NCI-H2227 (cell line): ENCODE measurements at regions not wholly inside any gene's neighbourhood (a gene's known extent, or its start where the extent isn't known, plus 50 kb on each side); places are given as distances from the start of the nearest gene placed in this dataset.
"Not testable (repeated sequence)": the region's sequence is repeated elsewhere in the genome, so short reads cannot be mapped to it uniquely, and the experiment has no call there.

Experiments used
- DNase-seq: peaks from one replicate; lab custom pipeline; 2025; ENCODE audit not compliant: unreplicated experiment; lab: John Stamatoyannopoulos, UW

DNA sequence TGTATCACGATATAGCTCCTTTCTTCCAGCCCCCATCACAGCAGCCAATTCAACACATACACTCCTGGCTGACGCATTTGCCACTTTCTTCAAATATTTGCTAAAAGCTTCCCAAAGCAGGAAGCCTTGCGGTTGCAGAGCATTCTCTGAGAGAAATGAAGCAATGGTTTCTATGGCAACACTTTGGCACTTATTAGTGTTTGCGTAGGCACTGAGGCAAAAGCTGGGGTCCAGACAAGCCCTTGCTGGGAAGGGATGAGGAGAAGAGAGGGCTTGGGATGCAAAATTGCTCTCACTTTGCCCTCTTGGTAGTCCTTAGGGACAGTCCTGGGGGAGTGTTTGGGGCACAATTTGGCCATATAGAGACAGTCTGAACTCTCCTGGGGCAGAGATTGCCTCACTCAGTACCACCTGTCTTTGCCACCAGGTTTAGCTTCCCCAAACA lies 55.0 kb upstream of the PAK3 start:
- peak; percentile 8 for DNase-seq

DNA sequence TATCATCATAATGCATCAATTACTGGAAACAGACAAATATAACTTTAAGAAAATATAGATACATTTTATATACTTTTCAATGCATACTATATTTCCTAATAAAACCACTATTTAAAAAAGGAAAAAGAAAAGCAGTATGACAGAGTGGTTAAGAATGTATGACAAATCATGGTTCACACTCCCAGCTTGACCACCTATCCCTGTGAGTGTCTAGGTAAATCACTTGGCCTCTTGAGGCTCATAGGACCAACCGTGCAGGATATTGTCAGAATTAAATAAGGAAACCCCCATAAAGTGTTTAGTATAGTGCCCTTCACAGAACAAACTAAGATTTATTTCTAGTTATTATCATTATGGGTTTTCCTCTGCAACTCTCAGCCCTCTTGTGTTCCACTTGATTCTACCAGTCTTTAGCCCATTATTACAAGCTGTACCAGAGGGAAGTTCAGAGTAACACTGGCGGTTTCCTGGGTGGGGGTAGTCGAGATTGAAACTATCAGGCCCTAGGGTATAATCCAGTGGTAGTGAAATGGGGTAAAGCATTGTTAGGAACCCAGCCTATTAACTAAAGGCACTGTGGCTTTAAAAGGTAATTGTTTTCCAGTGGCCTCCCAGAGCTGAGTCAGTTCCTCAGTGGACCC lies 55.5 kb upstream of the PAK3 start:
- no peak for DNase-seq

DNA sequence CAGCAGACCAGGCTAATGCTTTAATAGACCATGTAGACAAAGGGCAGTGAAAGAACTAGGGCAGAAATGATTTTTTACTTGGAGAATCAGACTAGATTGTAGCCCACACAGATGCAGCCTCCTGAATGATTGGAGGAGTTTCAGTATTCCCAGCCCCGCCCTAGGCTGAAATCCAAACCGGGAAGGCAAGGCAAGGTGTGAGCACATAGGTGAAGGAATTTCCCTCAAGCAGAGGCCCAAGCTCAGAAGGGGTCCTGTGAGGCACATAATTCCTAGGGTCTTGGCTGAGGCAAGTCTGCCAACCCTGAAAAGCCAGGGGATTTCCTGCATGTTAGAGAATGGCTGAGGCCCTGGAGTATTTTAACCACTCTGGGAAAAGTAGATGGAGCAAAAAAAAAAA lies 56.4 kb upstream of the PAK3 start:
- DNase-seq, result no peak

DNA sequence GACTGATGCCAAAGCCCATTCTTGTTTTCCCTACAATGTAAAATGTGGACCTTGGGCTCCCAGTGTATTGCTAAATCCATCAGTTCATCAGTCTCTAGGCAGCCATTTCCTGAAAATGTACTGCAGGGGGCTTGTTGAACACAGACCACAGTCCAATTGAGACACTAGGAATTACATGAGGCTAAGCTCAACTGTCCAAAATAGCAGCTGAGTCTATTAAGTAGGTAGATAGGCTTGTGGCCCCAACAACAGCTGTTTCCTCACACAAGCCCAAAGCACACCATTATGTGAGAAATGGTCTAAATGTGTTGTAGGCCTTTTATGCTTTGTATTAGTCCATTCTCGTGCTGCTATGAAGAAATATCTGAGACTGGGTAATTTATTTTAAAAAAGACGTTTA lies 60.0 kb upstream of the PAK3 start:
- no peak for DNase-seq

DNA sequence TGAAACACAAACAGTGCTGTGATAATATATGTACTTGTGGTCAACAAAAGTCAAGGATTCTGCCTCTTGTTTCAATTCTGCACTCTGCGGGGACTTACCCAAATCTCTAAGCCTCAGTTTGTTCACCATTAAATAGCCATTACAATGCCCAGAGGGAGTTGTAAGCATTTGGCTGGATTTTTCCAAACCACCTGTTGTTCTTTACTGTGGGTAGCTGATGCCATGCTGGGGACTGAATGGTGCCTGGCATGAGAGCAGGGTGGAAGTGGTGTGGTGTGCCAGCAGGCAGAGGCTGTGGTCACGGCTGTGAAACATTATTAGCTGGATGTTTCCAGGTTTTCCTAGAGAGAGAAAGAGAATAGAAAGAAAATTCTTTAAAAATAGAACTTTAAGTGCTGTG lies 60.7 kb upstream of the PAK3 start:
- DNase-seq, result no peak

DNA sequence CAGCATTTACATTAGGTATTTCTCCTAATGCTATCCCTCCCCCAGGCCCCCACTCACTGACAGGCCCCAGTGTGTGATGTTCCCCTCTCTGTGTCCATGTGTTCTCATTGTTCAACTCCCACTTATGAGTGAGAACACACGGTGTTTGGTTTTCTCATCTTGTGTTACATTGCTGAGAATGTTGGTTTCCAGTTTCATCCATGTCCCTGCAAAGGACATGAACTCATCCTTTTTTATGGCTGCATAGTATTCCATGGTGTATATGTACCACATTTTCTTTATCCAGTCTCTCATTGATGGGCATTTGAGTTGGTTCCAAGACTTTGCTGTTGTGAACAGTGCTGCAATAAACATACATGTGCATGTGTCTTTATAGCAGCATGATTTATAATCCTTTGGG lies 73.0 kb upstream of the PAK3 start:
- DNase-seq, result not testable (repeated sequence)

DNA sequence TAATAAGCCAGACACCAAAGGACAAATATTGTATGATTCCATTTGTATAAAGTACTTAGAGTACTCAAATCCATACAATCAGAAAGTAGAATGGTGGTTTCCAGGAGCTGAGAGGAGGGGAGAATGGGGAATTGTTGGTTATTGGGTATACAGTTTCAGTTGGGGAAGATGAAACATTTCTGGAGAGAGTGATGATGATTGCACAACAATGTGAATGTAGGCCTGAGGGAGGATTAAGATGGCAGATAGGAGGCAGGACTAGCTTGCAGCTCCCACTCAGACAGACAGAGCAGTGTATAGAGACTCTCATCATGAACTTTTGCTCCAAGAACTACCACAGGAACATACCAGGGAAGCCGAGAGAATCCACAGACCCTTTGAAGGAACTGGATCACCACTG lies 75.7 kb upstream of the PAK3 start:
- DNase-seq, result no peak

DNA sequence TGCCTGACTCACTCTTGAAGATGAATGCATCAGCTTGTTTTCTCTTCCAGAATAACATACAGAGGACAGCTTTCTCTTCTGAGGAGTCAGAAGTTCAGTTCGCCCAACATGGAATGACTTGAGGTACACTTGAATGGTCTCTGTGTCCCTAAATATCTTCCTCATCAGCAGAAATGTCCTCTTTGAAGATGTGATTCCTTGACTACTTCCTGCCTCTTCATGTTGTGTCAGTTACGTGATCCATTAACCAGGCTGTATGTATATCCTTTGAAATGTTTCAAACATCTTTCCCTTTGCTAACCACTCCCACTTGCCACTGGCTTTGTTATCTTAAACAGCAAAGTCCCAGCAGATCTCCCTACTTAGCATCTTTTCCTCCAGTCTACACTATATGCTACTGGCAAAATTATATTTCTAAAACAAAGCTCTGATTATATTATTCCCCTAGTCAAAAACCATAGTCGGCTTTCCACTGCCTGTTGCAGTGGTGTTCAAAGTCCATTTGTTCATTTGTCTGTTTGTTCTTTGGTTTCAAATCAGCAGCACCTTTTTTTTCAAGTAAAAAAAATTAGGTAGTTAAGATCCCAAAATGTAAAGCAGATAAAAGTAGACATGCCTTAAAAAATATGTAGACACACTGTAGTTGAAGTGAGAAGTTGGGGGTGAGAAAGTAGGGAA lies 82.1 kb upstream of the PAK3 start:
- DNase-seq, result no peak

DNA sequence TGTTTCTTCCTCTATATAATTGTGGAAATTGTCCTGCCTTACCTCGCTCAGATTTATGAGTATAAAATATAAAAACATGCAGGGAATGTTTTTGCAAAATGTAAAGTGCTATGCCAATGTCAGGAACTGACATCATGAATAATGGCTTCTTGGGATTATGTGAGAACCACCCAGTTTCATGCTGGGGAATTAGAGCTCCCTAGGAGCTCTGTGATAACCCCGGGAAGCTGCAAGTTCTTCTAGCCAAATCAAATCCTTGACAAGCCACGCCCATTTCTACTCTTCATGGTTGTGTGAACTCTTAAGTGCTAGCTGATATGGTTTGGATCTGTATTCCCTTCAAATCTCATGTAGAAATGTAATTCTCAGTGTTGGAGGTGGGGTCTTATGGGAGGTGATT lies 85.9 kb upstream of the PAK3 start:
- DNase-seq, result no peak

DNA sequence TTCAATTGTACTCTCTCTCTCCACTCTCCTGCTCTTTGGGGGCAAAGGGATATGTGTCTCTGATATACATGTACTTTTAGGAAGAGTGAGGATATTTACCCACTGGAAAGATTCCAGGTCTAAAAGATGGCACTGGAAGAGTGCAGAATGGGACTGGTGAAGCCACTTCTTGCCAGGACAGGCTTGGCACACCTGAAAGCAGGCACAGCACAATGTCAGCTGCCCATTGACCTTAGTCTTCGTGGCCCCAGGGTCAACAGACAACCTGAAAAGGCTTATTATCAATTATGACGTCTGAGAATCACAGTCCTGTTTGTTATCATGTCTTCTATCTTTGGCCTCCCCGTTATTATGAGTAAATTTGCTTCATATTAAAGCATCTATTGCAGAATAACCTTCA lies 86.7 kb upstream of the PAK3 start:
- DNase-seq, result no peak

DNA sequence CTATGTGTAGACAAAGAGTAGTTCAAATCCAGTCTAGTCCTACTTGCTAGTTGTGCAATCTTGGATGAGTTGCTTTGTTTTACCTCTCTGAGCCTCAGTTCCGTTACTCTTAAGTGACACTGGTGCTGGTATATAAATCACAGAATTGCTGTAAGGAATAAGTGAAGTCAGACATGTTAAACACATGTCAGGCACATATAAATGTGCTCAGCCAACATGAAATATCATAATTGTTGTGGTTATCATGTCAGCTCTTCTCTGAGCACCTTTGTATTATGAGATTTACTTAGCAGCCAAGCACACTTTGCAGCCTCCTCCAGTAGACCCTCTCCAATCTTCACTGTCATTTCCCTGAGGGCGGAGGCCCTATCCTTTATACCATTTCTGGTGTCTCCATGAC lies 87.9 kb upstream of the PAK3 start:
- no peak for DNase-seq

DNA sequence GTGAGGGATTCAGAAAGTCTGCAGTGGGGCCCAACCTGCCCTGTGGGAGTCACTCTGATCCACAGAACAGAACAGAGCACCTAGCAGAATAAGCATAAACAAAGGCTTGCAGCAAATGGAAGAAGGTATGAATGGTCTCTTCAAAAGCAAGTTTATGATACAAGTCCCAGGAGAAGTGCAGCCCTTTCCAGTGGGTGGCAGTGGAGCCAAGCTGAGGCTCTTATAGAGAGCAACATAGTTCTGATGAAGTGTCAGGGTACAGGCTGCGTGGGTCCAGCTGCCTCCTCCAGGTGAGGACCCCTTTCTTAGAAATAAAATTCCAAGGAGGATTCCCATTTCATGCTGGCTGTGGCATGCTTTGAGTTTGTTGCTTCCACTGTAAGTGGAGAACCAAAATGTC lies 88.8 kb upstream of the PAK3 start:
- DNase-seq, result no peak

DNA sequence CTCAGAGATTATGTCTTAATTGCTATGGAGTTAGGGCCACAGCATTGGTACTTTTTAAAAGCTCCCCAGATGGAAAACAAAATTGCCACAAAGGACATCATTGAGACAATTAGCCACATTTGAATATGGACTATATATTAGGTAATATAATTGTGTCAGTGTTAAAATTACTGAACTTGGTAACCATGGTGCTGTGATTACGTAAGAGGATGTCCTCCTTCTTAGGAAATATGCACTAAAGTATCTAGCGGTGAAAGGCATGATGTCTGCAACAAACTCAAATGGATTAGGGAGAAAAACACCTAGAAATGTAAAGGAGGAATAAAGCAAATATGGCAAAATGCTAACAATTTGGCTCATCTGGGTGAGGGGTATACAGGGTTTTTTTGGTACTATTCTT lies 89.9 kb upstream of the PAK3 start:
- DNase-seq, result no peak

DNA sequence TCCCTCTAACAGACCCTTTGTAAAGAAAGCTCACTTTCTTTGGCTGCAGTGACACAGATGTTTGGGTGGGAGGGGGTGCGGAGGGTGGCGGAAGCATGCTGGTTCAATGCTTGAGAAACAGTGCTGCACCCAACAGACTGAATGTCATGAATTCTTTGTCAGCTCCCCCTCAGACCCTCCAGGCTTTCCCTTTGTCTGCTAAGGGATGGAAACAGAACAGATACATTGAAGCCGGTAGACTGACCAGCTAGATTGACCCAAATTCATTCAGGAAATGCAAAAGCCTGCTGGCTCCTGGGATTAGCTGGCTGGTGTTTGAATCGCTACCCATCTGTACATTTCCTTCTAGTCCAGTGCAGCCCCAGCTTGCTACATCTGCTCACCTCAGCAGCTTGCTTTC lies 90.8 kb upstream of the PAK3 start:
- DNase-seq, result no peak

DNA sequence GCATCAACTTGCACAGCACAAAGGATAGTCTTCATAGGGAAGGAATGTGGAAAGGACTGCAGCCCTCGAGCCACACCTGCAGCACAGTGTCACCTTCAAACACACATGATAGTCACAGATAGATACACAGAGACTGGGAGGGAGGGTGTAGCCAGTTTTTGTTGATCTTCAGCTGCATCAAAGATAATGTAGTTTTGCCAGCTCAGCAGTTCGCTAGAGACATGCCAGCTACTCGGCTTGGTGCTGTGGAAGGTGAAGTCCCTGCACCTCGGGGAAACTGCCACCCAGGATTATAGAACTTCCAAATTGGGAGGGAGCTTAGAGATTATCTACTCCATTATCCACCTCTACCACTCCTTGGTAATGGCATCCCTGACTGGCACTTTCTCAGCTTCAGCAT lies 92.9 kb upstream of the PAK3 start:
- no peak for DNase-seq

DNA sequence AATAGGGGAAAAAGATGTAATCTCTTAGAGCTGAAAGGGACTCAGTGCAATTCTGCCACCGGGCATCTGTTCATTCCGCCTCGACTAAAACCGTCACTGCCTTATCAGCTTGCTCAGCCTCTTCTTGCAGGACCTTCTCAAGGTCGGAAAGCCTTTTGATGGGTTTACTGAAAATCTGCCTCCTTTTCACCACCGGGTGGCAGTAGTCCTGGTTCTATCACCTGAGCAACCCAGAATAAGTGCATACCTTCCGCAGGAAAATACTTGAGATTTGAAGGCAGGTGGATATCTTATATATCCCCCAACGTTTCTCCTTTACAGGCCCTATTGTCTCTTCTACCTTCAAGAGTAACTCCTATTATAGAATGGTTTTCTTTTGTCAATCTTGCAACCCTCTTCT lies 103.4 kb upstream of the PAK3 start:
- DNase-seq, result peak; percentile 34

DNA sequence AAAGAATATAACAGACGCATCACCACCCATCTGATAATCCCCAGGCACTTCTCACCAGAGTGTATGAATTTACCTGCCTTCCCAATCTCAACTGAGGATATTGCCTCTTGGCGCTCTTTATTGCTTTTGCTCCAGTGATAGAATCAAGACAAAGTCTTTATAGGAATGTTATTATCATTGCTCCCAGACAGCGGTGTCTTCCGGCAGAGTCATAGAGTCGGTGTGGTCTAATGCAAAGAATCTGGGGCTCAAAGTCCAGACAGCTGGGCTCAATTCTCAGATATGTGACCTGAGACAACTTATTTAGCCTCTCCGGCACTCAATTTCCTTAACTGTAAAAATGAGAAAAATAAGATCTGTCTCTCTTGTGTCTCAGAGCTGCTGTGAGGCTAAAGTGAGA lies 106.1 kb upstream of the PAK3 start:
- no peak for DNase-seq

DNA sequence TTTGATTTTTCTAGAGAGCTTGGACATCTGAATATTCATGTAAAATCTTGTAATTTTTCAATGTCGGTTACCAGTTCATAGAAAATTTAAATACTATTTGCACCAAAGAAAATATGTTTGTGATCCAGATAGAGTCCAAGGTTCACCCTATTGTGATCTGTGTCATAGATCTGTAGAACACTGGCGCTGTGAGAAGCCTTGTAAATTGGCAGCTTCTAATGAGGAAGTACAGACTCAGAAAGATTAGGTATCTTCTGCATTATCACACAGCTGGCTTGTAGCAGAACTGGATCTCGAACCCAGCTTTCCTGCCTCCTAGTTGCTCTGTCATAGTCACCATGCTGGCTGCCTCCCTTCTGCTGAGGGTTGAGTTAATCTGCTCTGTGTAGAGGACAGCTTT lies 106.5 kb upstream of the PAK3 start:
- no peak for DNase-seq

DNA sequence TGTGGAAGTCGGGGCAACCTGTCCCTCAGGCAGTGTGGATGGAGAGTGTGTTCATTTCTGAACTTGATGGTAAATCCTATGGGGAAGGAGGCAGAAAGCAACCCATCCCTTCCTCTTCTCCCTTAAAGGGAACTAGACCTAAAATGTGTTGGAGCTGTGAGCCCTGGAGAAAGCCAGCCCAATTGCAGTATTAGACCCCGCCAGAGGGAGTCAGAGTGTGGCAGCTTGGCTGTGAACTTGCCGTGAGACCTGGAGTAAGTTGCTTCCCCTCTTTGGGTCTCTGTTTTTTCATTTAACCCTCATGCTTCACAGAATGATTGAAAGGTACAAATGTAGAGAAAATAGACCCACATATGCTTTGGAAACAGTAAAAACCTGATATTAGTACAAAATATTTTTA lies 108.7 kb upstream of the PAK3 start:
- no peak for DNase-seq

DNA sequence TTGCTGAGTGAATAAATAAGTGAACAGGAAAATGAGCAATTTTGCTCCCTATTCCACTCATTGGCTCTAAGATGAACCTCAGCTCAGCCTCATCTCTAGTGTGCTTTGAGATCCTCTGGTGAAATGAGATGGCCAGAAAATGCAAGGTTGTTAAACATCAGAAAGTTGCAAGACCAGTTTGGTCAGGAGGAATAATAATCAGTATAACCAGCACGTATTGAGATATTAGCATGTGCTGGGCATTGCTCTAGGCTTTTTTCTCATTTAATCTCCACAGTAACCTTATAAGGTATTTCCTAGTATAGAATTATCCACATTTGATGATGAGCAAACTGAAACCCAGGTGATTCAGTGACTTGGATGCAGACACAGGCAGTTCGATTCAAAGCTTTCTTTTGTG lies 110.5 kb upstream of the PAK3 start:
- no peak for DNase-seq

DNA sequence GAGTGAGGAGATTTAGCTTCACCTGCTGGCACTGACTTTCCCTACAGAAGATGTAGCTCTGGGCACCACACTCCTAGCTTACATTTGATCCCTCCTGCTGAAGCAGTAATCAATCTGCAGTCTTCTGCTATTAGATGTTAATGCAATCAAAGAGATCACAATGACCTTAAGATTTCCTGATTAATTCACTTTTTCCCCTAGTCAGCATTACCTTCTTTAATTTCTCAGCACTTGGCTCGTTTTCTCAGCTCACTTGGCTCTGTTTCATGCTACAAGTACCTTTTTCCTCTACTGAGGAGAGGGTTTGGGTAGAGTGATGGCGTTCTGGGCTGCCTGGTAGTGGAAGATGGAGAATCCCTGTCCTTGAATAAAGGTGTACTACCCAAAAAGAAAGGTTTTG lies 113.0 kb upstream of the PAK3 start:
- DNase-seq, result no peak

DNA sequence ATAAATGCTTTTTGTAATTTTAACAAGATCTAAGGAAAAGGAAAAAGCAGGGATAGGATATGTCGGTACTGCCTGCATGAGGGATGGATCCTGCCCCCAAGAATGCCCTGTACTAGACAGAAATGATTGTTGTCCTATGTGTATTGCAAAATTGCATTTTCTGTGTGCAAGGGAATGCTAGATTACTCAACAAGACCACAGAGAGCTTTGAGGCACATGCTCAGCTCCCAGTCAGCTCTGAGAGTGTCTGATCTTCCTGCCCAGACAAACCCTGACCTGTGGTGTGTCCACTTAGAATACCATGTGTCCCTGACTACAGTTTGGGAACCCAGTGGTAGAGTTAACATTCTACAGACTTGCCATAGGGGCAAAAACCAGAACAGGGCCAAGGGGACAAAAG lies 129.2 kb upstream of the PAK3 start:
- no peak for DNase-seq

DNA sequence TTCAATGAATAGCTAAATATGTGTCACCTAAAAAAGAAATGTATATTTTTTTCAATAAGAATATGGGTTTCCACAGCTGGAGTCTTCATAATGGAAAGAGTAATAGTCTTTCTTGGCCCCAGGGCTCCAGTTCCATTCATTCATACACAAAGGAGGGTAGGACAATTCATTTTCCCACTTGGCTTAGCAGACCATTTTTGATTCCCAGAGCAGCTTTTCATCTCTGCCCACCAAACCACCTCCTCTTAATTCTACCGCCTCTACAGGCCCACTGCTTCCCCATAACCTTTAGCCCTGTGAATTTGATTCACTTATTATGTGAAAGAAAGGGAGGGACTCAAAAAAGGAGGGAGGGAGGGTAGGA lies 129.9 kb upstream of the PAK3 start:
- no peak for DNase-seq
